Iris pigment epithelial cell (primary cell): ENCODE measurements at regions not wholly inside any gene's neighbourhood (a gene's known extent, or its start where the extent isn't known, plus 50 kb on each side); places are given as distances from the start of the nearest gene placed in this dataset.
"Not testable (repeated sequence)": the region's sequence is repeated elsewhere in the genome, so short reads cannot be mapped to it uniquely, and the experiment has no call there.

Source experiments
- DNase-seq: peaks from one replicate; pipeline ENCODE4 v3.0.0-alpha.2; 2011; ENCODE audit warnings: low read depth

- DNase-seq: no peak
Measured at GRCh38 chr7:111676167-111676566, 113.9 kb upstream of the IMMP2L start.

DNA sequence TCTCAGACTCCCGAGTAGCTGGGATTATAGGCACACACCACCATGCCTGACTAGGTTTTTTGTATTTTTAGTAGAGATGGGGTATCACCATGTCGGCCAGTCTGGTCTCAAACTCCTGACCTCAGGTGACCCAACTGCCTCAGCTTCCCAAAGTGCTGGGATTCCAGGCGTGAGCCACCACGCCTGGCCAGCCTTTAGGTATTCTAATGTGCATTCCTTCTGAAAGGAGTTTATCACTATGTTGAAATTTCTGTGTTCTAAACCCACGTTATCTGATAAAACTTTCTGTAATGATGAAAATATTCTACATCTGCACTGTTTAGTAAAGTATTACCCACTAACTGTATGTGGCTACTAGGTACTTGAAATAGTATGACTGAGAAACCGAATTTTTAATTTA is 110.6 kb upstream of the IMMP2L start:
- DNase-seq: no peak

- no peak for DNase-seq
Measured at GRCh38 chr7:111671927-111672326, 109.6 kb upstream of the IMMP2L start.

DNA sequence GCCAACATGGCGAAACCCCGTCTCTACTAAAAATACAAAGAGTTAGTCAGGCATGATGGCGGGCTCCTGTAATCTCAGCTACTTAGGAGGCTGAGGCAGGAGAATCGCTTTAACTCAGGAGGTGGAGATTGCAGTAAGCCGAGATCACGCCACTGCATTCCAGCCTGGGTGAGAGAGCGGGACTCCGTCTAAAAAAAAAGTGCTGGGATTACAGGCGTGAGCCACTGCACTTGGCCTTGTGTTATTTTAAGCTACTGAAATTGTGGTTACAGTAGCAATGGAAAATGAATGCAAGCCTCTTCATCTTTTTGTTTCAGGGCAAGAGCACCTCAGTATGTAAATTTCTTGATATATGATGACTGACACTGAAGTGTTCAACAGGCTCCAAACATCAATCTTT is 106.4 kb upstream of the IMMP2L start:
- no peak for DNase-seq

DNA sequence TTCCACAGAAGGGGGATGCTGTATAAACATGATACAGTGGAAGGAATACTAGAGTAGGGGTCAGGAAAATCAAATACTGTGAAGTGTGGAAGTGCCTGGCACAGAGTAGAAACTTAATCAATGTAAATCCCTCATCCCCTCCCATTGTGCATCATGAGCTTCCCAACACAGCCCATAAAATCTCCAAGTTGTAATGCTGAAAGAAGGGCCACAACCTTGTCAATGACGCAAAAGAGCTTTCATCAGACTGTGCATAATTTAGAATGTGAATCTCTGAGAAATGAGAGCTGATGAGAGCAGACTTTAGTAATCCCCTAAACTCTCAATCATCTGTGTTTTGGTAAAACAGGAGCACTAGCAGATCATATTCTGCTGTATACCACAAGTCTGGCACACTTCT is 105.2 kb upstream of the IMMP2L start:
- no peak for DNase-seq

DNA sequence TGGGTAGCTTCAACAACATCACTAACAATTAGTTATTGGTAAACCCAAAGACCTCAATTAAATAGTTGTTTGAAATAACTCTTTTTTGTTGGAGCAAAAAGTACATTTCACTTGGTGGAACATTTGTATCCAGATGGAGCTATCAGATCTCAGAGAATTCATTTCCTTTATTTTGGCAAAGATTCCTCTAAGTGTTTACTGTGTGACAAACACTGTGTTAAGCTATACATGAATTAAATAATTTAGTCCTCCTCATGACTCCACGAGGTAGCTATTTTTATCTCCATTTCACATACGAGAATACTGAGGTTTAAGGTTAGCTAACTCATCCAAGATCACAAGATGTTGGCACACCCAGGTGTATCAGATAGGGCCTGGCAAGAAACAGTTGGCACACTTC is 104.0 kb upstream of the IMMP2L start:
- no peak for DNase-seq

GRCh38 chr7:111663771-111664170 is 101.5 kb upstream of the IMMP2L start:
- no peak for DNase-seq

DNA sequence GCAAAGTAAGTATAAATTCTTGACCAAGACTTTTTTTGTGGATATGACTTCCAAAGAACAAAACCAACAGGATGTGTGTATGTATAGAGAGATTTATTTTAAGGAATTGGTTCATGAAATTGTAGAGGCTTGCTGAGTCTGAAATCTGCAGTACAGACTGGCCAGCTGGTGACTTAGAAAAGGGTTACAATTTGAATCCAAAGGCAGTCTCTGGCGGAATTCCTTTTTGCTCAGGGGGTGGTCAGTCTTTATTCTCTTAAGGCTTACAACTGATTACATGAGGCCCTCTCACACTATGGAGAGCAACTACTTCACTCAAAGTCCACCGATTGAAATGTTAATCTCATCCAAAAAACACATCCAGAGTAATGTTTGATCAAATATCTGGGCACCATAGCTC is 100.1 kb upstream of the IMMP2L start:
- no peak for DNase-seq

DNA sequence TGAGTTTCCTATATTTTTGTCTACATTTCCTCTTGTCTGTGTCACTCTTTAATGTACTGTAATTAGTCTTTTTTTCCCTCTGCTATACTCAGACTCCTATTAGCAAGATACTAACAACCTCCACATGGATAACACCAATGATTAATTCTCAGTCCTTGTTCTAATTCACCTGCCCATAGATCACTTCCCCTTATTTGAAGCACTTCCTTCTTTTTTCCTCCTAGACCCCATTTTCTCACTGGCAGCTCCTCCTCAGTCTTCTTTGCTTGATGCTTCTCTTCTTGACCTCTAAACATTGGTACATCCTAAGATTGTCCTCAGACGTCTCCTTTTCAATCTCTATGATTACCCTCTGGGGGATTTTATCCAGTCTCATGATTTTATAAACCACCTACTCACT is 98.2 kb upstream of the IMMP2L start:
- no peak for DNase-seq

DNA sequence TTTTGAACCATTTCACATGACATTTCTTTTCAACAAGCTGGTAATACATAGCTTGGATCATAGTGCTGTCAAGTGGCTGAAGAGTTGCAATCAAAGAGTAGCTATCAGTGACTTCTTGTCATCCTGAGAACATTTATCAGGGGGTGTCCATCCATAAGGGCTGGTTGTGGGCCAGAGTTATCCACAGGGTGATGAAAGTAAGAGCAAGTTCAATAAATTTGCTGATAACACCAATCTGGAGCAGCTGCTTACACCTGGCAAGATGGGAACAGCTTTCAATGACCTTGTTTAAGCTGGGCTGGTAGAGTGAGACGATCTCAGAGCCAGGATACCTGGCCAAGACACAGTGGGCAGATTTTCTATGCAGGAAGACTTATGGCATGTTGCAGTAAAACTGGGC is 96.3 kb upstream of the IMMP2L start:
- DNase-seq: no peak

DNA sequence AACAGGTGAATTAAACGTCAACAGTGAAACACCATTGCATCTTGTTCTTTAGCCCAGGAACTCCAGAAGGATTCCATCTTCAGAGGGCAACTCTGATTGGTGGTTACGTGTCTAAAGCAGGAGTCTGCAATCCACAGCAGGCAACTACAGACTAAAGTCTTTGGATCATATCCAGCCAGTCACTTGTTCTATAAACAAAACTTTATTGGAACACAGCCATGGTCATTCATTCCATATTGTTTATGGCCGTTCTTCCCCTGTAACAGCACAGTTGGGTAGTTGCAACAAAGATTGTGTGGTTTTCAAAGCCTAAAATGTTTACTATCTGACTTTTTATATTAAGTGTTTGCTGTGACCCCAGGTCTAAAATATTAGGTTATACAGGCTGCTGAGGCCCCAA is 94.7 kb upstream of the IMMP2L start:
- DNase-seq: no peak

GRCh38 chr7:111654343-111654742 is 92.1 kb upstream of the IMMP2L start:
- DNase-seq: no peak

- DNase-seq: no peak
Measured at GRCh38 chr7:111653846-111654245, 91.6 kb upstream of the IMMP2L start.

DNA sequence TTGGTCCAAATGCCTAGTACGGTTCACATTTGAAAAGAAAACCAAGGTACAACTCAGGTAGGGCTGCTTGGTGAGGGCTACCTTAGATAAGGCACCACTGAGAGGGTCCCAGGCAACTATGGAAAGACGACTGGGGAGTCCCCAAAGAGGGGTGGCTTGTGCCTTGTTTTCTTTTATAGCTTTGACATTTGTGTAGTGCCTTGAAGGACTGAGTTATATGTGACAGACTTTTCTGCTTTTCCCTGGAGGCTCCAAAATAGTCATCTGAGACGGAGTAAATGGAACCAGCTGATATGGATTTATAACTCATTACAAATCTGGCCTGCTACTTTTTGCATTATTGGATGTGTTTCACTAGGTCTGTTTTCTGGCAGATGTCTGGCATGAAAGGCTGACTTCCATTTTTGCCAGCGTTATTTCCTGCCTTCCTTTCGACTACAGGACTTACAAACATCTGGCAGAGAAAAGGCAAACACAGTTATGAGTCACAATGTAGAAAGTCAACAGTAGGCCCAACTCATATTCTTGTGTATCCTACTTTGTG is 88.2 kb upstream of the IMMP2L start:
- DNase-seq: peak; percentile 51

DNA sequence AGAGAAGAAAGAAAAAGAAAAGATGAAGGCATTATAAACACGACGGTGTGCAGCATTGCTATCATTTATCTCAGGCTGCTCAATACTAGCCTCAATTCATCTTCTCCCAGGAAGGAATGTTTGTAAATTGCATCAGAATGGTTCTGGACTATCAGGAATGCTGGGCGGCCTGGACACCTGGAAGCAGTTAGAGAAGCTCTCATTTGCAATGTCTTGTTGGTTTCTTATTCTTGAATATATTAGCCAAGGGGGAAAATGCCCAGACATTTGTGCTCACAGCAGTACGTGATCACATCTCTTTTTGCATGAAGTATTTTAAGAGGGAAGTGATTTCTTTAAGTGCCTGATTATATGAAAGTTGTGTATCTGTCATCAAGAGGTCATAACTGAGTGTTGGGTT is 85.6 kb upstream of the IMMP2L start:
- no peak for DNase-seq

- not testable (repeated sequence) for DNase-seq
Measured at GRCh38 chr7:111644595-111644994, 82.3 kb upstream of the IMMP2L start.

DNA sequence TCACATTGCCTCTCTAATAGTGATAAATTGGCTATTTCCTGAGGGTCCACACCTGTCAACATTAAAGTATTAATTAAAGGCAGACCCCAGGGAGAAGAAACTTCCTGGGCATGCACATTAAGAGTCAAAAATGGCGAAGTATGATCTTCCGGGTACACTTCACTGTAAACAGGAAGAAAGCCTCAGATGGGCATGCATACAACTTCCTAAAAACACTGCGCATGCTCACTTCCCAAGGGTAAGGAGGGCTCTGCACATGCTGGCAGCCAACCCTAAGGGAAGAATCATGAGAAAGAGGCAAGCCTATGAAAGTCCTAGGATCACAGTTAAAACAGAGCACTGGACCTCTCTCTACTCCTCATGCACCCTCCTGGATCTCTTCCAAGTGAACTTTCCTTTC is 80.1 kb upstream of the IMMP2L start:
- DNase-seq: no peak

GRCh38 chr7:111640416-111640815 is 78.1 kb upstream of the IMMP2L start:
- no peak for DNase-seq

DNA sequence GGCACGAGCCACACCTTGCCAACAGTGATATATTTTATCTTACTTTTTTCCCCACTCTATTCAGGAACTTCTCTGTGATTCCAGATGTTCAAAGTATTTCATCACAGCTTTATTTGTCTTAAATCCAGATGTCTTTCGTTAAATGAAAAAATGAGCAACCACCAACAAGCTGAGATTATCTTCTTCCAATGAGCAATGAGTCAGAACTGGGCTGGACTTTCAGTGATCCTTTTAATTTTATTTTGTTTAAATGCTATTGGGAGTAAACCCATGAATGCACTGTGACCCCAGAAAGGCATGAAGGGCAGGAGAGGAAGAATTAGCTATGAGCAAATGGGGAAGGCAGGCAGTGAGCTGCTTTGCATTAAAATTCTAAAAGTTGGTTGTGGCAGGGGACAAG is 77.6 kb upstream of the IMMP2L start:
- DNase-seq: peak; percentile 17

DNA sequence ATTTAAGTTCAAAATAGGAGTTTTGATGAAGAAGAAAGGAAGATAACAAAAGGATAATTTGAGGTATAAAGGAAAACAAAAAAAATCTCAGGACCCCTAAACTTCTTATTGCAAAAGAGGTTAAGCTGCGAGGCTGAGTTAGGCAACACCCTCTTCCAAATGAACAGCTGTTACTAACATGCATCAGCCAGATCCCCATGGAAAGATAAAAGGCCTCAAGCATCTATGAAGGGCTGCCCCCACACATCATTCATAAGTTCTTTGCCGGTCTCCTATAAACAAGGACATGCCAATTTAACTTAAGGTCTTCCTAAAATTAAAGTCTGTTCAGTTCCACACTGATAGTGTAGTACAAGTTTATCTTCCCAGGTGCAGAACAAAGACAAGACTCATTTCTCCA is 75.8 kb upstream of the IMMP2L start:
- no peak for DNase-seq

GRCh38 chr7:111633878-111634277 is 71.6 kb upstream of the IMMP2L start:
- DNase-seq: no peak

- DNase-seq: no peak
Measured at GRCh38 chr7:111630862-111631261, 68.6 kb upstream of the IMMP2L start.

DNA sequence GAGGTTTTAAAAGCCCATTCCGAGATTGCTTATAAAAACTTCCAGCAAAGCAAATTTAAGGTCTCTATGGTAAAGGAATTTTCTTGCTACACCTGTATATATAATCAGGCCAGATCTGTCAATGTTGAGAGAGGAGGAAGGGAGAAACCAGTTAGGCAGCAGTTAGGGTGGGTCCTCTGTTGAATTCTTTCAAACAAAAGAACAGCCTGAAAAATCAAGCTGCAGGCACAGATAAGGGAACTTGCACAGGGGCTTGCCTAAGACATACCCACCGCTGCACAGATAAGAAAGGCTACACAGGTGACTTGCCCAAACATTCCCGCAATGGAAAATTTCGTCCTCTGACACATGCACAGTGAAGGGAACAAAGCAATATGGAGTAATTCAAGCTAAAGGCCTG is 59.8 kb upstream of the IMMP2L start:
- no peak for DNase-seq
